ENCODE measurements at regions not wholly inside any gene's neighbourhood (a gene's known extent, or its start where the extent isn't known, plus 50 kb on each side); places are given as distances from the start of the nearest gene placed in this dataset.

DNA sequence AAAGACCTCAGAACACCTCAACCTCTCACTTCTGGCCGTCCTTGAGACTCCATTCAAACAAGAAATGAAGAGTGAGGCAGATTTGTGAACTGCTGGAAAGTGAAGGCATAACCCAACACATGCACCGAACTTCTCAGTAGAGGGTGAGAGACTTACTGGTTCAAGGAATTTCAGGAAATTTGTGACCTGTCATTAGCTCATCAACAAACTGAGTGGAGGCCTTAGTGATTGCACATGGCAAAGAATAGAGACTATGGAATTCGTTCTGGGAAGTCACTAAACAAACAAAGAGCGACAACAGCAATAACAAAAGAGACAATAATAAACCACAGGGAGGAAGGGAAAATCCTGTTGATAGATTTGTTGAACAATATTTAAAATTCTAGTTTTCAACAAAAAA is 125.0 kb upstream of the AKR1E2 start:
- H3K4me3 ChIP-seq: no peak overlapping the region
- H3K27me3 ChIP-seq (replicated peaks; ENCODE audit: insufficient read depth): no peaks in the 10 kb centered on the region
- DNase-seq (ENCODE audit: low spot score) (no peak), ATAC-seq (ENCODE audit: insufficient number of reproducible peaks, low FRiP score, low read depth) (no peak)
- TF ChIP-seq, protein P1, sequence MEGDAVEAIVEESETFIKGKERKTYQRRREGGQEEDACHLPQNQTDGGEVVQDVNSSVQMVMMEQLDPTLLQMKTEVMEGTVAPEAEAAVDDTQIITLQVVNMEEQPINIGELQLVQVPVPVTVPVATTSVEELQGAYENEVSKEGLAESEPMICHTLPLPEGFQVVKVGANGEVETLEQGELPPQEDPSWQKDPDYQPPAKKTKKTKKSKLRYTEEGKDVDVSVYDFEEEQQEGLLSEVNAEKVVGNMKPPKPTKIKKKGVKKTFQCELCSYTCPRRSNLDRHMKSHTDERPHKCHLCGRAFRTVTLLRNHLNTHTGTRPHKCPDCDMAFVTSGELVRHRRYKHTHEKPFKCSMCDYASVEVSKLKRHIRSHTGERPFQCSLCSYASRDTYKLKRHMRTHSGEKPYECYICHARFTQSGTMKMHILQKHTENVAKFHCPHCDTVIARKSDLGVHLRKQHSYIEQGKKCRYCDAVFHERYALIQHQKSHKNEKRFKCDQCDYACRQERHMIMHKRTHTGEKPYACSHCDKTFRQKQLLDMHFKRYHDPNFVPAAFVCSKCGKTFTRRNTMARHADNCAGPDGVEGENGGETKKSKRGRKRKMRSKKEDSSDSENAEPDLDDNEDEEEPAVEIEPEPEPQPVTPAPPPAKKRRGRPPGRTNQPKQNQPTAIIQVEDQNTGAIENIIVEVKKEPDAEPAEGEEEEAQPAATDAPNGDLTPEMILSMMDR (IDR thresholded peaks at IDR 0.05): no peak
- H3K36me3 ChIP-seq: no peaks in the 10 kb centered on the region
- H3K4me1 ChIP-seq (ENCODE audit: control insufficient read depth in 1 of 2, low read depth in 2 of 2): no peaks in the 10 kb centered on the region
- no peak overlapping the region for H3K27ac ChIP-seq
- H3K9me3 ChIP-seq: no peaks in the 10 kb centered on the region

DNA sequence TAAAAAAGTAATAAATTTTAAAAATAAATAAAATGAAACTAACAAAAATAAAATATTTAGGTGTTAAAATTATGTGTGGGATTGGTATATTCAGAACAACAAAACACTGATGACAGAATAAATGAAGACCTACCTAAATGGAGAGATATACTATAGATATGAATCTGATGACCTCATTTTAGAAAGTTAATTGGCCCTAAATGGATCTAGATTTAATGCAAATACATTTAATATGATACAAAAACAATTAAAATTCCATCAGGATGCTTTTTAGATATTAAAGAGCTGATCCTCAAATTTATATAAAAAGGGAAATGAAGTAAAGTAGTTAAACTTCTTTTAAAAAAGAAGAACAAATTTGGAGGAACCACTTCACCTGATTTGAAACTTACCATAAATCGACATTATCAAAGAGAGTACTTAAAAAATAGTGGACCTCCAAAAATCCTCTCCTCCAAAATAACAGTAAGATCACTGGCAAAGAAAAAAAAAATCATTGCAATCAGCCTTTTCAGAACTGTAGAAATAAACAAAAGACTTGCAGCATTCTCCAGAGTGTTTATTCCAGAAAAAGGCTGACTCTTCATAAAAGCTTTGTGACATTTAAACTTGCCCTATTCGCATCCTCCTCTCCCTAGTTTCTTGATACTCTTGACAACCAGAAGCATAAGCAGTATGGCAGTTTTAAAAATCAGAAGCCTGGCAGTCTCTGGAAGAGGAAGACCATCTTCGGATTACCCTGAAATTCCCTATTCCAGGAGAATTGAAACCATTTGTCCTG is 125.9 kb upstream of the AKR1E2 start:
- Histone ChIP-seq H3K4me3 (no peak overlapping the region), H3K27me3 (replicated peaks; ENCODE audit: insufficient read depth) (no peaks in the 10 kb centered on the region), H3K9me3 (no peaks in the 10 kb centered on the region), H3K4me1 (ENCODE audit: control insufficient read depth in 1 of 2, low read depth in 2 of 2) (no peaks in the 10 kb centered on the region), H3K27ac (no peak overlapping the region), H3K36me3 (no peaks in the 10 kb centered on the region)
- DNase-seq (ENCODE audit: low spot score) (no peak), ATAC-seq (ENCODE audit: insufficient number of reproducible peaks, low FRiP score, low read depth) (no peak)
- TF ChIP-seq, protein P1 (IDR thresholded peaks at IDR 0.05): no peak

DNA sequence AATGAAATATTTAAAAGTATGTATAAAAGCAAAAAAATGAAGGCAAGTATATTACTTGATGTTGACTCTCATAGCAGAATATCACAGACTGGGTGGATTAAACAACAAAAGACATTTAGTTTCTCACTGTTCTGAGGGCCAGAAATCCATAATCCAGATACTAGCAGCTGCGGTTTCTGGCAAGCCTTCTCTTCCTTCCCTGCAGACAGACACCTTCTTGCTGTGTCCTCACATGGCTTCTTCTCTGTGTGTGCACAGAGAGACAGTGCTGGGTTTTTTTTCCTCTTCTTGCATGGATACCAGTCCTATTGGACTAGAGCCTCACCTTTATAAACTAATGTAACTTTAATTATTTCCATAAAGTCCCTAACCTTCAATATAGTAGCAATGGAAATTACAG is 127.9 kb upstream of the AKR1E2 start:
- no peak for ATAC-seq (ENCODE audit: insufficient number of reproducible peaks, low FRiP score, low read depth)
- TF ChIP-seq, protein P1 (IDR thresholded peaks at IDR 0.05): no peak

GRCh38 chr10:4696186-4696585 is 129.8 kb upstream of the AKR1E2 start:
- DNase-seq (ENCODE audit: low spot score): no peak
- H3K4me3 ChIP-seq: no peak overlapping the region
- no peak for ATAC-seq (ENCODE audit: insufficient number of reproducible peaks, low FRiP score, low read depth)
- H3K4me1 ChIP-seq (ENCODE audit: control insufficient read depth in 1 of 2, low read depth in 2 of 2): no peaks in the 10 kb centered on the region
- no peaks in the 10 kb centered on the region for H3K27me3 ChIP-seq (replicated peaks; ENCODE audit: insufficient read depth)
- TF ChIP-seq, protein P1 (IDR thresholded peaks at IDR 0.05): no peak
- no peaks in the 10 kb centered on the region for H3K9me3 ChIP-seq
- no peaks in the 10 kb centered on the region for H3K36me3 ChIP-seq
- no peak overlapping the region for H3K27ac ChIP-seq

More for the DNA sequence above, 127.9 kb upstream of the AKR1E2 start:
- Histone ChIP-seq H3K27me3 (replicated peaks; ENCODE audit: insufficient read depth) (no peaks in the 10 kb centered on the region), H3K9me3 (no peaks in the 10 kb centered on the region), H3K27ac (no peak overlapping the region), H3K36me3 (no peaks in the 10 kb centered on the region), H3K4me1 (ENCODE audit: control insufficient read depth in 1 of 2, low read depth in 2 of 2) (no peaks in the 10 kb centered on the region), H3K4me3 (no peak overlapping the region)
- DNase-seq (ENCODE audit: low spot score): no peak

DNA sequence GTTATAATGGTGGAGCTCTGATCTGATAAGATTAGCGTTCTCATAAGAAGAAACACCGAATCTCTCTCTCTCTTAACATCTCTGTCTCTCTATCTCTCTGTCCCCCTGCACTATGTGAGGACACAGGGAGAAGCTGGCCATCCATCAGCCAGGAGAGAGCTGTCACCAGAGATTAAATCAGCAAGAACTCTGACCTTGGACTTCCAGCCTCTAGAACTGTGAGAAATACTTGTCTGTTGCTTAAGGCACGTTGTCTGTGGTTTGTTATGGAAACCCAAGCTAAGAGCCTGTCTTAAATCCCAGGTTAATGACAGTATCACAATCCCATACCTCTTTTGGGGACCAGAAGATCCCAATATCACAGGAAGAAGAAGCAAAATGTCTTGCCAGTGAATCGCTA is 132.0 kb upstream of the AKR1E2 start:
- Histone ChIP-seq H3K27ac (no peak overlapping the region), H3K36me3 (no peaks in the 10 kb centered on the region), H3K9me3 (no peaks in the 10 kb centered on the region), H3K27me3 (replicated peaks; ENCODE audit: insufficient read depth) (no peaks in the 10 kb centered on the region), H3K4me3 (no peak overlapping the region), H3K4me1 (ENCODE audit: control insufficient read depth in 1 of 2, low read depth in 2 of 2) (no peaks in the 10 kb centered on the region)
- DNase-seq (ENCODE audit: low spot score): no peak
- TF ChIP-seq, protein P1 (IDR thresholded peaks at IDR 0.05): no peak
- no peak for ATAC-seq (ENCODE audit: insufficient number of reproducible peaks, low FRiP score, low read depth)
